ENCODE measurements at regions not wholly inside any gene's neighbourhood (a gene's known extent, or its start where the extent isn't known, plus 50 kb on each side); places are given as distances from the start of the nearest gene placed in this dataset.

DNA sequence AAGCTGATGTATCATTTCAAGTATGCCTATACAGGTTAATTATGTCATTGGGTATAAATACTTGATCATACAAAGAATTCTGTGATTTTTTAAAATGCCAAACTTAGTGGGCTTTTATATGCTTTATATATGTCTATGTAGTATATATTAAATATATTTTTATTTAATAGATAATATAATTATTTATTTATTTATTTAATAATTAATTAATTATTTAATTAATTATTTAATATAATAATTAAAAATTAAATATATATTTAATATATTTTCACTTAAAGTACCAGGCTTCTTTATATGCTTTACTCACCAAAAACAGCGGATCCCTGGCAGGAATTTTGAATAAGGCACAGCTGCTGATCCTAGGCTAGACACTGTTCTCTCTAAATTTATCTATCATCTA, 687.0 kb downstream of the VGLL3 start:
- H3K27ac ChIP-seq (ENCODE audit: low read depth, low read length) = no peak overlapping the region
- no peaks in the 10 kb centered on the region for H3K27me3 Mint-ChIP-seq
- no peaks in the 10 kb centered on the region for H3K27me3 ChIP-seq (ENCODE audit: insufficient read depth, low read length)
- no peak for DNase-seq
- no peaks in the 10 kb centered on the region for H3K9me3 ChIP-seq (ENCODE audit: control insufficient read depth in 1 of 2, low read length in 2 of 2)
- peaks cover 0 to 16% (median 9%) of the 10 kb centered on the region in 8 donors for H3K9me3 Mint-ChIP-seq
- intact Hi-C loops (cut with micrococcal nuclease) = no loop called here
- no peak overlapping the region for H3K4me3 Mint-ChIP-seq
- H3K4me1 ChIP-seq (ENCODE audit: insufficient read depth, low read length) = no peaks in the 10 kb centered on the region
- POLR2A ChIA-PET (ENCODE audit: partially characterized antibody) = no interaction called here
- no peaks in the 10 kb centered on the region for H3K36me3 ChIP-seq (ENCODE audit: insufficient read depth, low read length)
- no peaks in the 10 kb centered on the region for H3K36me3 Mint-ChIP-seq
- H3K4me1 Mint-ChIP-seq = no peaks in the 10 kb centered on the region
- no peak overlapping the region for H3K4me3 ChIP-seq (ENCODE audit: low read length in 2 of 2)
- no peak overlapping the region for H3K27ac Mint-ChIP-seq
- CTCF ChIA-PET (ENCODE audit: partially characterized antibody) = no interaction called here

- Histone ChIP-seq H3K27ac (ENCODE audit: low read depth, low read length) (no peak overlapping the region), H3K36me3 (ENCODE audit: insufficient read depth, low read length) (no peaks in the 10 kb centered on the region), H3K4me3 (ENCODE audit: low read length in 2 of 2) (no peak overlapping the region), H3K9me3 (ENCODE audit: control insufficient read depth in 1 of 2, low read length in 2 of 2) (no peaks in the 10 kb centered on the region), H3K4me1 (ENCODE audit: insufficient read depth, low read length) (no peaks in the 10 kb centered on the region), H3K27me3 (ENCODE audit: insufficient read depth, low read length) (no peaks in the 10 kb centered on the region)
- H3K4me3 Mint-ChIP-seq = no peak overlapping the region
- ChIA-PET POLR2A (ENCODE audit: partially characterized antibody) (no interaction called here), CTCF (ENCODE audit: partially characterized antibody) (no interaction called here)
- no peaks in the 10 kb centered on the region for H3K36me3 Mint-ChIP-seq
- no peak for DNase-seq
- H3K27ac Mint-ChIP-seq = no peak overlapping the region
- intact Hi-C loops (cut with micrococcal nuclease) = no loop called here
- no peaks in the 10 kb centered on the region for H3K27me3 Mint-ChIP-seq
- H3K9me3 Mint-ChIP-seq = peaks cover 0 to 26% (median 11%) of the 10 kb centered on the region in 8 donors
- H3K4me1 Mint-ChIP-seq = no peaks in the 10 kb centered on the region
These were observed 708.7 kb downstream of the VGLL3 start for GRCh38 chr3:86282106-86282787.

GRCh38 chr3:86269364-86270155, 721.4 kb downstream of the VGLL3 start:
- CTCF ChIA-PET (ENCODE audit: partially characterized antibody) = no interaction called here
- DNase-seq = no peak
- Mint-ChIP-seq H3K9me3 (peaks cover 0 to 9% (median 7%) of the 10 kb centered on the region in 8 donors), H3K27me3 (no peaks in the 10 kb centered on the region), H3K27ac (no peak overlapping the region), H3K4me3 (no peak overlapping the region), H3K4me1 (no peaks in the 10 kb centered on the region), H3K36me3 (no peaks in the 10 kb centered on the region)
- intact Hi-C loops (cut with micrococcal nuclease) = no loop called here
- Histone ChIP-seq H3K27me3 (ENCODE audit: insufficient read depth, low read length) (no peaks in the 10 kb centered on the region), H3K4me1 (ENCODE audit: insufficient read depth, low read length) (no peaks in the 10 kb centered on the region), H3K36me3 (ENCODE audit: insufficient read depth, low read length) (no peaks in the 10 kb centered on the region), H3K9me3 (ENCODE audit: control insufficient read depth in 1 of 2, low read length in 2 of 2) (no peaks in the 10 kb centered on the region), H3K27ac (ENCODE audit: low read depth, low read length) (no peak overlapping the region), H3K4me3 (ENCODE audit: low read length in 2 of 2) (no peak overlapping the region)
- POLR2A ChIA-PET (ENCODE audit: partially characterized antibody) = no interaction called here

DNA sequence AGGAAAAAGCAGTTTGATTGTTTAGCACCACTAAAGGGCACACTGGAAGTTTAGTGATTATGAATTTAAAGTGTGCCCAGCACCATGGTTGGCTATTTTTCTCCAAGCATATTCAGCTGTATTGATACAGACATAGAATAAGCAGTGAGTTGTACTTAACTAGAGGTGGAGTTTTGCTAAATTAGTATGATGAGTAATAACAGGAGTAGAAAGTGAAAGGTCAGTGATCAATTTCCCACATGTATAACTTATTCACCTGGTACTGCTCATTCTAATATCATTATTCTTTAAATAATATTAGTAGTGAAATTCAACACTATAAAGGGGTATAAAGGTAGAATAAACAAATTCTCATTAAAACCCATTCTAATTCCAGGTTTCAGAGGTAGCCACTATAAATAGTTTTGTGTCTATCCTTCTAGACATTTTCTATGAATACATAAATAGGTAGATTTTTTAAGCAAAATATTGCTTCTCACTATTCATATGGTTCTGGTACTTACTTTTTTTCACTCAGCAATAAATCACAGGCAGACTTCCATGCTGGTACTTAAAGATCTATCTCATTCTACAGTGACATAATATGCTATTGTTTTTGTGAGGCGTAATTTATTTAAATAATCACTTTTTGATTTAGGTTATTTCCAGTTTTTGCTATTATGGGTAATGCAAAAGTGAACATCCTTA, 732.9 kb downstream of the VGLL3 start:
- H3K4me1 ChIP-seq (ENCODE audit: insufficient read depth, low read length) = no peaks in the 10 kb centered on the region
- intact Hi-C loops (cut with micrococcal nuclease) = no loop called here
- Mint-ChIP-seq H3K27me3 (no peaks in the 10 kb centered on the region), H3K27ac (no peak overlapping the region), H3K4me3 (no peak overlapping the region), H3K4me1 (no peaks in the 10 kb centered on the region), H3K36me3 (no peaks in the 10 kb centered on the region), H3K9me3 (peaks cover 0 to 16% (median 8%) of the 10 kb centered on the region in 8 donors)
- H3K9me3 ChIP-seq (ENCODE audit: control insufficient read depth in 1 of 2, low read length in 2 of 2) = no peaks in the 10 kb centered on the region
- no peak overlapping the region for H3K4me3 ChIP-seq (ENCODE audit: low read length in 2 of 2)
- H3K27ac ChIP-seq (ENCODE audit: low read depth, low read length) = no peak overlapping the region
- H3K27me3 ChIP-seq (ENCODE audit: insufficient read depth, low read length) = no peaks in the 10 kb centered on the region
- ChIA-PET CTCF (ENCODE audit: partially characterized antibody) (no interaction called here), POLR2A (ENCODE audit: partially characterized antibody) (no interaction called here)
- DNase-seq = no peak
- H3K36me3 ChIP-seq (ENCODE audit: insufficient read depth, low read length) = no peaks in the 10 kb centered on the region

DNA sequence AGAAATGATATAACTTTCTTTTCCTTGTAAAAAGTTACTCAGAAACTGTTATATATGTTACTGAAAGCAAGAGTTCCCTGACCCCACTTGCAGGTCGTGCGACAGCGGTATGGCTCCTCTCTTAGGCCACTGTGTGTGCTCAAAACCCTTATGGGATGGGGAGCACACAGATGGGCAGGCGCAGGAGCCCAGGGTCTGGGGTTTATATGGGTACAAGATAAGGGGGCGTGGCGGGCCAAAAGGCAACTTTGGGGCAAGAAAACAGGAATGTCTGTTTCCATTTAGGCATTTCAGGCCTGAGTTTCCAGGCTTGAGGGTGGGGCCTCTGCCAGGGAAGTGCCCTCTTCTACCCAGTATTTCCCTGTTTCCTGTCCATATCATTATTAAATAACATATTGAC, 736.5 kb downstream of the VGLL3 start:
- intact Hi-C loops (cut with micrococcal nuclease) = no loop called here
- CTCF ChIA-PET (ENCODE audit: partially characterized antibody) = no interaction called here
- Mint-ChIP-seq H3K4me1 (no peaks in the 10 kb centered on the region), H3K9me3 (peaks cover 0 to 16% (median 11%) of the 10 kb centered on the region in 8 donors), H3K27ac (no peak overlapping the region), H3K4me3 (no peak overlapping the region), H3K36me3 (no peaks in the 10 kb centered on the region), H3K27me3 (no peaks in the 10 kb centered on the region)
- no peak overlapping the region for H3K4me3 ChIP-seq (ENCODE audit: low read length in 2 of 2)
- no peak overlapping the region for H3K27ac ChIP-seq (ENCODE audit: low read depth, low read length)
- H3K4me1 ChIP-seq (ENCODE audit: insufficient read depth, low read length) = no peaks in the 10 kb centered on the region
- no peak for DNase-seq
- H3K9me3 ChIP-seq (ENCODE audit: control insufficient read depth in 1 of 2, low read length in 2 of 2) = no peaks in the 10 kb centered on the region
- H3K27me3 ChIP-seq (ENCODE audit: insufficient read depth, low read length) = no peaks in the 10 kb centered on the region
- H3K36me3 ChIP-seq (ENCODE audit: insufficient read depth, low read length) = no peaks in the 10 kb centered on the region
- POLR2A ChIA-PET (ENCODE audit: partially characterized antibody) = no interaction called here

DNA sequence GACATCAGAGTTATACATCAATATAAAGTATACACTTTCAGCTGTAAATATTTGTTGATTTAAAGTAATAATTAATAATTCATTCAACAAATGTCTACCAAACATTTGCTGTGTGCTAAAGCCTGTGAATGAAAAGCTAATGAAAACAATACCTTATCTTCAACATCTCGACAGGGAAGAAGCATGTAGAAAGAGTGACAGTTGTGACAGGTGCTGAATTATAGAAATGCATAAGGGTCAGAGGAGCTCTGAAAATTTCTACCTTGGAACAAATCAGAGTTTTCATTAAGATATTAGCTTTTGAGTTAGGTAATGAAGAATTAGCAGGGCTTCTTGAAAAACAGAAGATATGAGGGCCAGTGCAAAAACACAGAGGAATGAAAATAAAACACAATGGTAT, 739.2 kb downstream of the VGLL3 start:
- no peaks in the 10 kb centered on the region for H3K4me1 Mint-ChIP-seq
- intact Hi-C loops (cut with micrococcal nuclease) = no loop called here
- H3K4me3 Mint-ChIP-seq = no peak overlapping the region
- CTCF ChIA-PET (ENCODE audit: partially characterized antibody) = interaction anchor here (1.0 kb wide), 1 partner anchor 12 kb away, joined by 3 read pairs; no protein-coding TSS in a partner anchor
- no peaks in the 10 kb centered on the region for H3K36me3 Mint-ChIP-seq
- no peaks in the 10 kb centered on the region for H3K9me3 ChIP-seq (ENCODE audit: control insufficient read depth in 1 of 2, low read length in 2 of 2)
- no peaks in the 10 kb centered on the region for H3K36me3 ChIP-seq (ENCODE audit: insufficient read depth, low read length)
- H3K4me3 ChIP-seq (ENCODE audit: low read length in 2 of 2) = no peak overlapping the region
- peaks cover 3 to 31% (median 20%) of the 10 kb centered on the region in 8 donors for H3K9me3 Mint-ChIP-seq
- POLR2A ChIA-PET (ENCODE audit: partially characterized antibody) = no interaction called here
- H3K27me3 Mint-ChIP-seq = no peaks in the 10 kb centered on the region
- no peak overlapping the region for H3K27ac Mint-ChIP-seq
- no peak for DNase-seq
- H3K4me1 ChIP-seq (ENCODE audit: insufficient read depth, low read length) = no peaks in the 10 kb centered on the region
- H3K27ac ChIP-seq (ENCODE audit: low read depth, low read length) = no peak overlapping the region
- H3K27me3 ChIP-seq (ENCODE audit: insufficient read depth, low read length) = no peaks in the 10 kb centered on the region

GRCh38 chr3:86249833-86250232, 741.1 kb downstream of the VGLL3 start:
- no peak overlapping the region for H3K4me3 Mint-ChIP-seq
- no peaks in the 10 kb centered on the region for H3K36me3 ChIP-seq (ENCODE audit: insufficient read depth, low read length)
- no peaks in the 10 kb centered on the region for H3K4me1 ChIP-seq (ENCODE audit: insufficient read depth, low read length)
- no peaks in the 10 kb centered on the region for H3K27me3 Mint-ChIP-seq
- no peak for DNase-seq
- H3K27ac Mint-ChIP-seq = no peak overlapping the region
- H3K9me3 Mint-ChIP-seq = peaks cover 0 to 30% (median 17%) of the 10 kb centered on the region in 8 donors
- no peak overlapping the region for H3K27ac ChIP-seq (ENCODE audit: low read depth, low read length)
- CTCF ChIA-PET (ENCODE audit: partially characterized antibody) = no interaction called here
- H3K4me1 Mint-ChIP-seq = no peaks in the 10 kb centered on the region
- POLR2A ChIA-PET (ENCODE audit: partially characterized antibody) = no interaction called here
- H3K4me3 ChIP-seq (ENCODE audit: low read length in 2 of 2) = no peak overlapping the region
- H3K36me3 Mint-ChIP-seq = no peaks in the 10 kb centered on the region
- no peaks in the 10 kb centered on the region for H3K9me3 ChIP-seq (ENCODE audit: control insufficient read depth in 1 of 2, low read length in 2 of 2)
- no peaks in the 10 kb centered on the region for H3K27me3 ChIP-seq (ENCODE audit: insufficient read depth, low read length)
- intact Hi-C loops (cut with micrococcal nuclease) = no loop called here
